ENCODE measurements at regions not wholly inside any gene's neighbourhood (a gene's known extent, or its start where the extent isn't known, plus 50 kb on each side); places are given as distances from the start of the nearest gene placed in this dataset.

- CTCF ChIA-PET, result no interaction called here
- H3K27ac ChIP-seq (ENCODE audit: low read depth, low read length), result no peak overlapping the region
Measured at GRCh38 chr2:7706791-7707190, 789.6 kb downstream of the RNF144A start.

GRCh38 chr2:7707723-7708122 lies 790.5 kb downstream of the RNF144A start:
- no peaks in the 10 kb centered on the region; the same call in 1 of the 2 replicates for H4K20me1 ChIP-seq (ENCODE audit: insufficient read depth)
- H3K4me1 ChIP-seq (ENCODE audit: control insufficient read depth in 1 of 2, insufficient read depth in 2 of 2, low read length in 2 of 2), result no peaks in the 10 kb centered on the region
- H3K27me3 ChIP-seq (ENCODE audit: insufficient read depth, low read length), result no peaks in the 10 kb centered on the region
- no peaks in the 10 kb centered on the region for H3K9me3 ChIP-seq (ENCODE audit: control insufficient read depth in 1 of 2, insufficient read depth in 1 of 2, low read depth in 1 of 2, low read length in 2 of 2)
- RAD21 ChIA-PET (ENCODE audit: low non-redundant PET in 1 of 2, low total read pairs in 2 of 2, uncharacterized antibody in 2 of 2, unreplicated experiment in 2 of 2), result no interaction called here
- no peak overlapping the region for H3K4me2 ChIP-seq (ENCODE audit: low read length)
- POLR2A ChIA-PET, result no interaction called here
- H3K36me3 ChIP-seq (ENCODE audit: control insufficient read depth in 1 of 2, insufficient read depth in 2 of 2, low read length in 2 of 2), result no peaks in the 10 kb centered on the region
- no TSS peak for BruUV-seq (replicated peaks)
- DNase-seq (ENCODE audit: low read depth, low spot score) (no peak), ATAC-seq (no peak)
- intact Hi-C loops (cut with micrococcal nuclease), result no loop called here
- no peak for TF ChIP-seq SP1 (IDR thresholded peaks at IDR 0.05; ENCODE audit: low read depth)
- TF ChIP-seq SRF (IDR thresholded peaks at IDR 0.05; ENCODE audit: low read depth), result no peak
- no peak for TF ChIP-seq POLR2AphosphoS5 (IDR thresholded peaks at IDR 0.05; ENCODE audit: low read depth, low read length)
- no peak for TF ChIP-seq EZH2 (IDR thresholded peaks at IDR 0.05)
- TF ChIP-seq ZNF274 (IDR thresholded peaks at IDR 0.05; ENCODE audit: low read depth, low read length), result no peak
- no peak for TF ChIP-seq REST (IDR thresholded peaks at IDR 0.05; ENCODE audit: low read depth)
- no peak for TF ChIP-seq POLR2A (IDR thresholded peaks at IDR 0.05; ENCODE audit: borderline replicate concordance, extremely low read depth, insufficient read depth, insufficient read length)
- CTCF ChIA-PET, result no interaction called here
- no peaks in the 10 kb centered on the region for H3K79me2 ChIP-seq (ENCODE audit: insufficient read depth, low read length)
- no peak overlapping the region for H3K9ac ChIP-seq (ENCODE audit: low read length)
- no peak overlapping the region for H2AFZ ChIP-seq (ENCODE audit: low read depth, low read length, poor library complexity, severe bottlenecking)
- H3K4me3 ChIP-seq (replicated peaks in 1 of 2; ENCODE audit: low read depth in 1 of 2, low read length in 2 of 2), result no peak overlapping the region
- H3K9me2 ChIP-seq (ENCODE audit: insufficient read depth), result no peaks in the 10 kb centered on the region
- H3K27ac ChIP-seq (ENCODE audit: low read depth, low read length), result no peak overlapping the region

More at GRCh38 chr2:7706791-7707190, 789.6 kb downstream of the RNF144A start:
- intact Hi-C loops (cut with micrococcal nuclease), result no loop called here
- Histone ChIP-seq H3K9me2 (ENCODE audit: insufficient read depth) (no peaks in the 10 kb centered on the region), H3K4me1 (ENCODE audit: control insufficient read depth in 1 of 2, insufficient read depth in 2 of 2, low read length in 2 of 2) (no peaks in the 10 kb centered on the region), H3K9ac (ENCODE audit: low read length) (no peak overlapping the region), H3K79me2 (ENCODE audit: insufficient read depth, low read length) (no peaks in the 10 kb centered on the region), H3K27me3 (ENCODE audit: insufficient read depth, low read length) (no peaks in the 10 kb centered on the region), H2AFZ (ENCODE audit: low read depth, low read length, poor library complexity, severe bottlenecking) (no peak overlapping the region), H3K36me3 (ENCODE audit: control insufficient read depth in 1 of 2, insufficient read depth in 2 of 2, low read length in 2 of 2) (no peaks in the 10 kb centered on the region), H4K20me1 (ENCODE audit: insufficient read depth) (no peaks in the 10 kb centered on the region; the same call in 1 of the 2 replicates), H3K9me3 (ENCODE audit: control insufficient read depth in 1 of 2, insufficient read depth in 1 of 2, low read depth in 1 of 2, low read length in 2 of 2) (no peaks in the 10 kb centered on the region), H3K4me2 (ENCODE audit: low read length) (no peak overlapping the region), H3K4me3 (replicated peaks in 1 of 2; ENCODE audit: low read depth in 1 of 2, low read length in 2 of 2) (no peak overlapping the region)
- ATAC-seq (no peak), DNase-seq (ENCODE audit: low read depth, low spot score) (no peak)
- BruUV-seq (replicated peaks), result no TSS peak
- POLR2A ChIA-PET, result no interaction called here
- no peak for TF ChIP-seq EZH2 (IDR thresholded peaks at IDR 0.05)
- no peak for TF ChIP-seq ELF1 (IDR thresholded peaks at IDR 0.05; ENCODE audit: borderline replicate concordance, low read depth)
- no peak for TF ChIP-seq SRF (IDR thresholded peaks at IDR 0.05; ENCODE audit: low read depth)
- TF ChIP-seq POLR2AphosphoS5 (IDR thresholded peaks at IDR 0.05; ENCODE audit: low read depth, low read length), result no peak
- TF ChIP-seq JUND (IDR thresholded peaks at IDR 0.05), result no peak
- TF ChIP-seq CEBPB (IDR thresholded peaks at IDR 0.05; ENCODE audit: low read depth), result no peak
- RAD21 ChIA-PET (ENCODE audit: low non-redundant PET in 1 of 2, low total read pairs in 2 of 2, uncharacterized antibody in 2 of 2, unreplicated experiment in 2 of 2), result no interaction called here
